ENCODE measurements at regions not wholly inside any gene's neighbourhood (a gene's known extent, or its start where the extent isn't known, plus 50 kb on each side); places are given as distances from the start of the nearest gene placed in this dataset.

GRCh38 chr12:67370979-67371378 lies 101.8 kb downstream of the CAND1 start:
- no peak for DNase-seq (ENCODE audit: low spot score)

GRCh38 chr12:67377021-67377420 lies 107.9 kb downstream of the CAND1 start:
- DNase-seq (ENCODE audit: low spot score): no peak

GRCh38 chr12:67377541-67377940 lies 108.4 kb downstream of the CAND1 start:
- DNase-seq (ENCODE audit: low spot score): no peak

- no peak for DNase-seq (ENCODE audit: low spot score)
Measured at GRCh38 chr12:67382241-67382871, 113.2 kb downstream of the CAND1 start.

GRCh38 chr12:67386869-67387565 lies 117.9 kb downstream of the CAND1 start:
- DNase-seq (ENCODE audit: low spot score): no peak

GRCh38 chr12:67388331-67389138 lies 119.4 kb downstream of the CAND1 start:
- DNase-seq (ENCODE audit: low spot score): no peak

GRCh38 chr12:67390273-67390672 lies 121.1 kb downstream of the CAND1 start:
- DNase-seq (ENCODE audit: low spot score): no peak

GRCh38 chr12:67391034-67391433 lies 121.9 kb downstream of the CAND1 start:
- DNase-seq (ENCODE audit: low spot score): no peak

GRCh38 chr12:67391656-67392055 lies 122.5 kb downstream of the CAND1 start:
- no peak for DNase-seq (ENCODE audit: low spot score)

- DNase-seq (ENCODE audit: low spot score): no peak
Measured at GRCh38 chr12:67394550-67394949, 125.4 kb downstream of the CAND1 start.

- no peak for DNase-seq (ENCODE audit: low spot score)
Measured at GRCh38 chr12:67400742-67401141, 131.6 kb downstream of the CAND1 start.

GRCh38 chr12:67410246-67410645 lies 141.1 kb downstream of the CAND1 start:
- DNase-seq (ENCODE audit: low spot score): no peak

- DNase-seq (ENCODE audit: low spot score): no peak
Measured at GRCh38 chr12:67410667-67411067, 141.5 kb downstream of the CAND1 start.

- DNase-seq (ENCODE audit: low spot score): no peak
Measured at GRCh38 chr12:67411562-67411961, 142.4 kb downstream of the CAND1 start.

GRCh38 chr12:67413577-67413976 lies 144.4 kb downstream of the CAND1 start:
- no peak for DNase-seq (ENCODE audit: low spot score)

GRCh38 chr12:67414011-67414715 lies 145.0 kb downstream of the CAND1 start:
- no peak for DNase-seq (ENCODE audit: low spot score)

- no peak for DNase-seq (ENCODE audit: low spot score)
Measured at GRCh38 chr12:67415473-67415872, 146.3 kb downstream of the CAND1 start.

- no peak for DNase-seq (ENCODE audit: low spot score)
Measured at GRCh38 chr12:67419810-67420209, 150.7 kb downstream of the CAND1 start.

GRCh38 chr12:67420506-67420905 lies 151.3 kb downstream of the CAND1 start:
- no peak for DNase-seq (ENCODE audit: low spot score)

- no peak for DNase-seq (ENCODE audit: low spot score)
Measured at GRCh38 chr12:67422081-67422480, 152.9 kb downstream of the CAND1 start.

GRCh38 chr12:67424784-67425183 lies 155.6 kb downstream of the CAND1 start:
- DNase-seq (ENCODE audit: low spot score): no peak

- DNase-seq (ENCODE audit: low spot score): no peak
Measured at GRCh38 chr12:67425394-67425793, 156.2 kb downstream of the CAND1 start.

Data from activated CD4-positive, alpha-beta T cell treated with anti-CD3 and anti-CD28 coated beads, Interleukin-2, Interleukin-4, amounts not matched to agents 100 ng/mL and 50 ng/mL, durations not matched to agents 16 hours and 8 hours (primary cell).